Psoas muscle (tissue), 7 donors: ENCODE measurements at regions not wholly inside any gene's neighbourhood (a gene's known extent, or its start where the extent isn't known, plus 50 kb on each side); places are given as distances from the start of the nearest gene placed in this dataset.
"Not testable (repeated sequence)": the region's sequence is repeated elsewhere in the genome, so short reads cannot be mapped to it uniquely, and the experiment has no call there.

ENCODE experiments used
- ATAC-seq, 4 donors: fragments of 200-7000 bp; cut with Tn5 transposase; one replicate each; pipeline ENCODE4 v1.9.1; 2020; ENCODE audit warnings: moderate library complexity in 3 of 4, mild to moderate bottlenecking in 2 of 4
- DNase-seq, 2 donors: peaks; one replicate each; pipeline ENCODE4 v3.0.0-alpha.2; 2020
- H3K27ac ChIP-seq: fragments of 200-600 bp; one replicate; pipeline ENCODE4 v1.8.0; 2022
- H3K27me3 ChIP-seq, 3 donors: fragments of 200-600 bp in 1 of 3; one replicate each; pipeline versions ENCODE4 v1.6.1 to v1.8.0; 2013 to 2022; ENCODE audit warnings: low read length in 2 of 3, mild to moderate bottlenecking in 2 of 3, moderate library complexity in 1 of 3; ENCODE audit not compliant: insufficient read depth in 3 of 3
- H3K36me3 ChIP-seq, 2 donors: fragments of 200-600 bp in 1 of 2; one replicate each; pipeline versions ENCODE4 v1.6.1 to v1.8.0; 2013 to 2022; ENCODE audit warnings: low read depth in 1 of 2, mild to moderate bottlenecking in 1 of 2, moderate library complexity in 1 of 2; ENCODE audit not compliant: insufficient read depth in 1 of 2
- H3K4me1 ChIP-seq: fragments of 200-600 bp; one replicate; pipeline ENCODE4 v1.8.0; 2022
- H3K4me3 ChIP-seq: fragments of 200-600 bp; one replicate; pipeline ENCODE4 v1.8.0; 2022; ENCODE audit warnings: mild to moderate bottlenecking
- H3K9me3 ChIP-seq: fragments of 200-600 bp; one replicate; pipeline ENCODE4 v1.8.0; 2022
- WGBS, 3 donors: extraction: QIAGEN DNeasy Blood & Tissue Kit; methylation state at CpG; one replicate each; pipeline versions ENCODE4 v1.1.6 to v1.1.7; 2013; 5-methylcytosine and 5-hydroxymethylcytosine counted together
- intact Hi-C, 2 donors: fragments of 100-400 bp; cut with DNase I; formaldehyde crosslinking; loops; one replicate each; pipeline versions ENCODE4 v1.11.0 to v1.14.2; 2022
- TF ChIP-seq, protein P1 (sequence below): fragments of 200-600 bp; IDR thresholded peaks from one replicate; pipeline ENCODE4 v1.8.0; 2022; ENCODE audit warnings: antibody characterized with exemption
- donor health status: healthy with polysubstance abuse.
- donor health status: DM: no; HTN: no; CAD: no; lungs with moderate emphysema.
- donor health status: Bipolar disorder and iron deficiency.
- donor health status: healthy.
- donor health status: DM: yes; HTN: yes; CAD: no.
- donor health status: DM: no; HTN: no; CAD: no.
- donor health status: DM: yes; HTN: yes; CAD: no.

DNA sequence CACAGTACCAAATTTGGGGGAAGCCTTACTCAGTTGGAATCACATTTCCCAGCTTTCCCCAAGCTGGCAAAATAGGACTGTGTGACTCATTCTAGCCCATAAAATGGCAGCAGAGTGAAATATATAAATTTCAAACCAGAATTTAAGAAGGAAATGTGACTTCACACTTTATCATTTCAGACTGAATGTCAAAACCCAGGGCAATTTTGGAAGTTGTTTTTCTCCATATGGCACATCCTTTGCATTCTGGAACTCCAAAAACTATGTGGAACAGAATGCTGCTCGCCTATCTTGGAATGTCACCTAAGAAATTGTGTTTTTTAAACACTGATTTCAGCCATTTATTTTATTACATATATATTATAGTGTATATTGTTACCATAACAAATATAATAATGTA lies 424.7 kb upstream of the ST8SIA4 start:
- ATAC-seq: no peak
- 67 to 70% (median 69%) methylated on average over 1 of the region's 1 CpG for WGBS, 3 donors
- Histone ChIP-seq H3K4me1 (no peaks in the 10 kb centered on the region), H3K27me3 (no peaks in the 10 kb centered on the region), H3K4me3 (no peak overlapping the region), H3K36me3 (no peaks in the 10 kb centered on the region), H3K27ac (no peak overlapping the region), H3K9me3 (no peaks in the 10 kb centered on the region)
- TF ChIP-seq, protein P1, sequence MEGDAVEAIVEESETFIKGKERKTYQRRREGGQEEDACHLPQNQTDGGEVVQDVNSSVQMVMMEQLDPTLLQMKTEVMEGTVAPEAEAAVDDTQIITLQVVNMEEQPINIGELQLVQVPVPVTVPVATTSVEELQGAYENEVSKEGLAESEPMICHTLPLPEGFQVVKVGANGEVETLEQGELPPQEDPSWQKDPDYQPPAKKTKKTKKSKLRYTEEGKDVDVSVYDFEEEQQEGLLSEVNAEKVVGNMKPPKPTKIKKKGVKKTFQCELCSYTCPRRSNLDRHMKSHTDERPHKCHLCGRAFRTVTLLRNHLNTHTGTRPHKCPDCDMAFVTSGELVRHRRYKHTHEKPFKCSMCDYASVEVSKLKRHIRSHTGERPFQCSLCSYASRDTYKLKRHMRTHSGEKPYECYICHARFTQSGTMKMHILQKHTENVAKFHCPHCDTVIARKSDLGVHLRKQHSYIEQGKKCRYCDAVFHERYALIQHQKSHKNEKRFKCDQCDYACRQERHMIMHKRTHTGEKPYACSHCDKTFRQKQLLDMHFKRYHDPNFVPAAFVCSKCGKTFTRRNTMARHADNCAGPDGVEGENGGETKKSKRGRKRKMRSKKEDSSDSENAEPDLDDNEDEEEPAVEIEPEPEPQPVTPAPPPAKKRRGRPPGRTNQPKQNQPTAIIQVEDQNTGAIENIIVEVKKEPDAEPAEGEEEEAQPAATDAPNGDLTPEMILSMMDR: no peak
- DNase-seq: no peak
- intact Hi-C loops: no loop called here

DNA sequence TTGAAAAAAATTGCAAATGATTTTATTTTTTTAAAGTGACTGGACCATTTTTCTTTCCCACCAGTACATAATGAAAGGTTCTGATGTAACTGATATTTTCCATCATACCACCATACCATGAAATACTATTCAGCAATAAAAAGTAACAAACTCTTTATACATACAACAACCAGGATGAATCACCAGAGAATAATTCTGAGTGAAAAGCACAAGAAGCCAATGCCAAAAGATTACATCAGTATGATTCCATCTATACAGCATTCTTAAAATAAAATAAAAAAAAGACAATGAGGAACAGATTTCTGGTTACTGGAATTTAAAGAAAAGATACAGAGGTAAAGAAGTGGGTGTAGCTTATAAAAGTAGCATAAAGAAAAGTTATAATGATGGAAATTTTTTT lies 423.7 kb upstream of the ST8SIA4 start:
- TF ChIP-seq, protein P1: no peak
- ATAC-seq: no peak
- Histone ChIP-seq H3K27me3 (no peaks in the 10 kb centered on the region), H3K36me3 (no peaks in the 10 kb centered on the region), H3K4me3 (no peak overlapping the region), H3K9me3 (no peaks in the 10 kb centered on the region), H3K27ac (no peak overlapping the region), H3K4me1 (no peaks in the 10 kb centered on the region)
- no peak for DNase-seq
- intact Hi-C loops: no loop called here

DNA sequence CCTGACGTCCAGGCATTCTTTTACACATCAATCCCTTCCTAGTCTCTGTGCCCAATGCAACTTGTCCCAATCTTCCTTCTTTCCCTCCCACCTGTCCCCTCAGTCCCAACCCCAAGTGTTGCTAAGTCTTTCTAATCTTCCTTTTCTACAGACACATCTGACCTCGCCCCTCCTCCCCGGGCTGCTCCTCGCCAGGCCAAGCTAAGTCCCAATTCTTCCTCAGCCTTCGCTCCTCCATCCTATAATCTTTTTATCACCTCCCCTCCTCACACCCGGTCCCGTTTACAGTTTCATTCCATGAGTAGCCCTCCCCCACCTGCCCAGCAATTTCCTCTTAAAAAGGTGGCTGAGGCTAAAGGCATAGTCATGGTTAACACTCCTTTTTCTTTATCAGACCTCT lies 413.3 kb upstream of the ST8SIA4 start:
- H3K4me1 ChIP-seq, DNase-seq, intact Hi-C loops, ATAC-seq, H3K27me3 ChIP-seq, H3K36me3 ChIP-seq, H3K27ac ChIP-seq, H3K4me3 ChIP-seq, H3K9me3 ChIP-seq: not testable (repeated sequence)
- 76 to 82% (median 80%) methylated on average over 7 of the region's 7 CpGs for WGBS, 3 donors

DNA sequence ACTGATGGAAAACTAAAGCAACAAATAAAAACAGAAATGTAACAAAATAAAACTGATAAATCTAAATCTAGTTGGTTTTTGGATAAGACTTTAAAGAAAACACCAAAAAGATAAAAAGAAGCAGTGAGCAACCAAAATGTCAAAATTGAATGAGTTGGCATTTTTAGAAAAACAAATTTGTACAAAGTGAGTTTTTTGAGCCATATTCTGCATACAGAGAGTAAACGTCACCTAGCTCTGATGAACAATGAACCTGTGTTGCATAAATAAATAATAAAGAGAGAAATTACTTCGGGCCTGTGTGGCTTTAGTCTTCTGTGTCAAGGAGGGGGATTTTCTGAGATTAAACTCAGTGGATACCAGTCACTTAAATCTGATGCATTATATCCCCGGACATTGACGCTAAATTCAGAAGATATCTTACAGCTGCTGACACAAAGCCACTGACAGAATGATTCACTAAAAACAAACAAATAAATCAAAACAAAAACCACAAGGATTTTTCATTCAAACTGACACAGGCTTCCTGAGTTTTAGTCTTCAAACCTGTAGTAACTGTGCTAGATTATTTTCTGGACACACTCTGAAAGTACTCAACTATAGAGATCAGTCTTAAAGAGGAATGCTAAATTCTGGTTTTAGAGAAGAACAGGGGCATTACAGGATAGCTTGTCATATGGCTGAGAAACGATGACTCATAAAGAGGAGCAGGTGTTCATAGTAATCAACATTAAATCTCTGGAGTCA lies 403.5 kb upstream of the ST8SIA4 start:
- H3K27ac ChIP-seq: no peak overlapping the region
- 42 to 48% (median 44%) methylated on average over 5 of the region's 5 CpGs for WGBS, 3 donors
- ATAC-seq: no peak
- intact Hi-C loops: no loop called here
- no peaks in the 10 kb centered on the region for H3K9me3 ChIP-seq
- no peak for DNase-seq
- no peaks in the 10 kb centered on the region for H3K36me3 ChIP-seq
- TF ChIP-seq, protein P1: no peak
- H3K27me3 ChIP-seq: no peaks in the 10 kb centered on the region
- no peaks in the 10 kb centered on the region for H3K4me1 ChIP-seq
- H3K4me3 ChIP-seq: no peak overlapping the region

DNA sequence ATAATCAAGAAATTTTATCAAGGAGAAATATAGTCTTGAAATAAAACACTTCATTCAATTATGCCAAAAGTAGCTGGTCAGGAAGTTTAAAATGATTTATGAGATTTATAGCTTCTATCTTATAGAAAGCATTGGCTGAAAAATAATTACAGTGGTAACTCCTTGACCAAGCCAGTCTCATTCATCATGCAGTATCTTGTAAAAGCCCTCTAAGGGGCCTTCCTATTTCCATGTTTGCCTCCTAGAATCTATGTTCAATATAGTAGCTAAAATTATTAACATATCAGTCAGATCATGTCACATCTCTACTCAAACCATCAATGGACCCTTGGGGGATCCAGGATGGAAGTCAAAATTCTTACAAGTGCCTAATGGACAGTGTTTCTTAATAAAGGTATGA lies 393.4 kb upstream of the ST8SIA4 start:
- ATAC-seq (no peak), DNase-seq (no peak)
- Histone ChIP-seq H3K27me3 (no peaks in the 10 kb centered on the region), H3K4me3 (no peak overlapping the region), H3K27ac (no peak overlapping the region), H3K36me3 (no peaks in the 10 kb centered on the region), H3K9me3 (no peaks in the 10 kb centered on the region), H3K4me1 (no peaks in the 10 kb centered on the region)
- intact Hi-C loops: no loop called here
- TF ChIP-seq, protein P1: no peak
